ENCODE measurements at regions not wholly inside any gene's neighbourhood (a gene's known extent, or its start where the extent isn't known, plus 50 kb on each side); places are given as distances from the start of the nearest gene placed in this dataset.

GRCh38 chr13:53150568-53150967 lies 122.0 kb downstream of the OLFM4 start:
- no peak for TF ChIP-seq POLR2A (IDR thresholded peaks at IDR 0.05)
- no peak for TF ChIP-seq CTCF (IDR thresholded peaks at IDR 0.05)

Data from tibial nerve (tissue), 3 donors.